Gastroesophageal sphincter (tissue), 3 donors: ENCODE measurements at regions not wholly inside any gene's neighbourhood (a gene's known extent, or its start where the extent isn't known, plus 50 kb on each side); places are given as distances from the start of the nearest gene placed in this dataset.

Source experiments
- CTCF ChIP-seq, 4 experiments: fragments of 200-600 bp in 2 of 4; fragments of 450-650 bp in 2 of 4; sonication (generic) in 1 of 4; IDR thresholded peaks; one replicate each; pipeline ENCODE4 v1.5.1; 2017 to 2019; ENCODE audit warnings: antibody characterized with exemption in 4 of 4, mild to moderate bottlenecking in 2 of 4, moderate library complexity in 2 of 4
- EP300 ChIP-seq: sonication (generic); formaldehyde crosslinking; IDR thresholded peaks from one replicate; pipeline ENCODE4 v1.6.1; 2017; ENCODE audit warnings: antibody characterized with exemption, mild to moderate bottlenecking
- POLR2A ChIP-seq, 2 donors: fragments of 450-650 bp; IDR thresholded peaks; one replicate each; pipeline ENCODE4 v1.6.1; 2017; ENCODE audit warnings: antibody characterized with exemption in 2 of 2, mild to moderate bottlenecking in 2 of 2, moderate library complexity in 1 of 2
- POLR2AphosphoS5 ChIP-seq: sonication (generic); formaldehyde crosslinking; IDR thresholded peaks from one replicate; pipeline ENCODE4 v1.6.1; 2017; ENCODE audit warnings: antibody characterized with exemption

DNA sequence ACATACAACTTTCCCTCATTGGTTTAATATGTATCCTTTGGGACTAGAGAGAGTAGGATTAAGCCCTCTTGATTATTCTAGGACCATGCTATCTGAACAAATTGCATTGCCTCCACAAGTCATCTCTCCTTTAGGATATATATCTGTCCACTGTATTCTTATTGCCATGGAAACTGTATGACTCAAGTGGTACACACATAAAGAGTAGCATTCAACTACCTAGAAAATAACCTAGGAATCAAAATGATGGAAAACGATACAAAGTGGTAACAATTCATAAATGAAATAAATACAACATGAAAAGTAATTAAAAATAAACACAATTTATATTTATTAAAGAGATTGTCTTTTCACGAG, 212.1 kb upstream of the P2RY1 start:
- TF ChIP-seq CTCF (IDR thresholded peaks at IDR 0.05) (no peak), POLR2A (IDR thresholded peaks at IDR 0.05) (no peak), POLR2AphosphoS5 (no peak), EP300 (no peak)
